Natural killer cell (primary cell): ENCODE measurements at regions not wholly inside any gene's neighbourhood (a gene's known extent, or its start where the extent isn't known, plus 50 kb on each side); places are given as distances from the start of the nearest gene placed in this dataset.

ENCODE experiments used
- ATAC-seq, 3 donors: fragments of 150-1000 bp in 2 of 3; fragments of 200-7000 bp in 1 of 3; cut with Tn5 transposase; 1 replicate in 1 of 3; 2 replicates in 2 of 3; pipeline ENCODE4 v1.10.0; 2021; ENCODE audit warnings: mild to moderate bottlenecking in 2 of 3, moderate library complexity in 2 of 3
- DNase-seq, 2 donors: peaks; one replicate each; pipeline versions ENCODE4 v3.0.0 to v3.0.0-alpha.2; 2013 to 2021; ENCODE audit warnings: mixed read lengths in 1 of 2
- H3K27ac ChIP-seq: one replicate; pipeline ENCODE4 v1.5.1; 2013; ENCODE audit warnings: mild to moderate bottlenecking, low read length
- H3K27me3 ChIP-seq: one replicate; pipeline ENCODE4 v1.6.1; 2013; ENCODE audit warnings: low read length; ENCODE audit not compliant: control insufficient read depth, insufficient read depth
- H3K36me3 ChIP-seq: one replicate; pipeline ENCODE4 v1.6.1; 2013; ENCODE audit warnings: low read length; ENCODE audit not compliant: control insufficient read depth, insufficient read depth
- H3K4me1 ChIP-seq: one replicate; pipeline ENCODE4 v1.6.1; 2013; ENCODE audit warnings: low read length; ENCODE audit not compliant: control insufficient read depth, insufficient read depth
- H3K4me3 ChIP-seq: one replicate; pipeline ENCODE4 v1.5.1; 2013; ENCODE audit warnings: low read length
- H3K9me3 ChIP-seq: one replicate; pipeline ENCODE4 v1.6.1; 2013; ENCODE audit warnings: low read length; ENCODE audit not compliant: control insufficient read depth, insufficient read depth
- H3K27ac Mint-ChIP-seq, 2 donors: one replicate each; pipeline ENCODE4 v1.8.0; 2022; ENCODE audit warnings: mild to moderate bottlenecking in 2 of 2, mixed read lengths in 2 of 2, moderate library complexity in 1 of 2
- H3K27me3 Mint-ChIP-seq, 2 donors: one replicate each; pipeline ENCODE4 v1.8.0; 2022; ENCODE audit warnings: low read depth in 2 of 2, mixed read lengths in 2 of 2
- H3K36me3 Mint-ChIP-seq: one replicate; pipeline ENCODE4 v1.8.0; 2022; ENCODE audit warnings: mixed read lengths
- H3K4me1 Mint-ChIP-seq, 2 donors: one replicate each; pipeline ENCODE4 v1.8.0; 2022; ENCODE audit warnings: mixed read lengths in 2 of 2
- H3K4me3 Mint-ChIP-seq: one replicate; pipeline ENCODE4 v1.8.0; 2022; ENCODE audit warnings: mild to moderate bottlenecking, moderate library complexity, mixed read lengths
- H3K9me3 Mint-ChIP-seq, 2 donors: one replicate each; pipeline ENCODE4 v1.8.0; 2022; ENCODE audit warnings: mixed read lengths in 2 of 2
- CTCF ChIP-seq: fragments of 200-600 bp; IDR thresholded peaks from one replicate; pipeline ENCODE4 v1.8.0; 2022; ENCODE audit warnings: antibody characterized with exemption
- WGBS: methylation state at CpG from one replicate; pipeline ENCODE4 v1.1.7; 2013; ENCODE audit warnings: missing lambda C conversion rate; ENCODE audit not compliant: insufficient coverage; 5-methylcytosine and 5-hydroxymethylcytosine counted together
- intact Hi-C: fragments of 100-400 bp; cut with micrococcal nuclease; formaldehyde crosslinking; loops from one replicate; pipeline ENCODE4 v1.14.2; 2022

GRCh38 chr13:70666883-70667556 is 558.8 kb upstream of the KLHL1 start:
- intact Hi-C loops = no loop called here
- ATAC-seq (no peak), DNase-seq (no peak)
- H3K36me3 Mint-ChIP-seq = no peaks in the 10 kb centered on the region
- H3K9me3 ChIP-seq = no peaks in the 10 kb centered on the region
- no peak overlapping the region for H3K27ac ChIP-seq
- no peaks in the 10 kb centered on the region for H3K27me3 ChIP-seq
- H3K4me1 Mint-ChIP-seq = no peaks in the 10 kb centered on the region
- no peak overlapping the region for H3K4me3 Mint-ChIP-seq
- 88% methylated on average over 1 of the region's 1 CpG for WGBS
- H3K9me3 Mint-ChIP-seq = peaks cover 6 to 8% of the 10 kb centered on the region in 2 donors
- H3K4me3 ChIP-seq = no peak overlapping the region
- H3K36me3 ChIP-seq = no peaks in the 10 kb centered on the region
- TF ChIP-seq CTCF = no peak
- H3K4me1 ChIP-seq = no peaks in the 10 kb centered on the region
- no peak overlapping the region for H3K27ac Mint-ChIP-seq
- H3K27me3 Mint-ChIP-seq = no peaks in the 10 kb centered on the region

DNA sequence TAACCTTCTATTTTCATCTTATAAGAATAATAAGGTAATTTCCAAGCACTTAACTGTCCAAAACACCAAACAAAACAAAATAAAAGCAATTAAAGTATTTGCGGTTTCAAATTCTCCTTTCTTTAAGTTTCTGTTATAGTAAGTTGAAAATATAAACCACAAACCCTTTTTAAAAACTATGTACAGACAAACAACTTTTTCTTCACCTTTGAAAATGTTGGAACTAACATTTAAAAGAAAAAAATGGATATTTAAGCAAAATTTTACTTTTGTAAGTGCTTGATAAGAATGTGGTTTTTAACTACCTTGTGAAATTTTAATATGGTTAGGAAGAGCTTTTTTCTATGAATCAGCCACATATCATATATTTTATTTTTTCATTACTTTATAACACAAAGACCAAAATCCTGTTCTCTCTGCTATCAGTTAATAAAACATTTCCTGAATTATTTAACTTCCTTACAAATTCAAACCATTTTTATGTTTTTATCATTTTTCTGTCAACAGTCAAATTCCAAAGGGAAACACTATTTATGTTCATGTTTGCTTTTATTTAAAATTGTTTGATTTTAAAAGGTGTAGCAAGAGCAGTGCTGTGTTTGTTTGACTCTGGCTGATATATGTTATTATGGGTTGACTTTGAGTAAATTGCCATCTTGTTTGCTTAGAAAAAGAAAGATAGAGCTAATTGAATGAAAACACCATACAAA is 554.1 kb upstream of the KLHL1 start:
- Histone ChIP-seq H3K9me3 (no peaks in the 10 kb centered on the region), H3K27ac (no peak overlapping the region), H3K4me3 (no peak overlapping the region), H3K27me3 (no peaks in the 10 kb centered on the region), H3K4me1 (no peaks in the 10 kb centered on the region), H3K36me3 (no peaks in the 10 kb centered on the region)
- DNase-seq (no peak), ATAC-seq (no peak)
- no peaks in the 10 kb centered on the region for H3K36me3 Mint-ChIP-seq
- H3K27ac Mint-ChIP-seq = no peak overlapping the region
- peaks cover 0 to 2% of the 10 kb centered on the region in 2 donors for H3K9me3 Mint-ChIP-seq
- TF ChIP-seq CTCF = no peak
- intact Hi-C loops = no loop called here
- H3K27me3 Mint-ChIP-seq = no peaks in the 10 kb centered on the region
- no CpG with 5 or more reads among the region's 1 CpG for WGBS
- no peaks in the 10 kb centered on the region for H3K4me1 Mint-ChIP-seq
- no peak overlapping the region for H3K4me3 Mint-ChIP-seq

DNA sequence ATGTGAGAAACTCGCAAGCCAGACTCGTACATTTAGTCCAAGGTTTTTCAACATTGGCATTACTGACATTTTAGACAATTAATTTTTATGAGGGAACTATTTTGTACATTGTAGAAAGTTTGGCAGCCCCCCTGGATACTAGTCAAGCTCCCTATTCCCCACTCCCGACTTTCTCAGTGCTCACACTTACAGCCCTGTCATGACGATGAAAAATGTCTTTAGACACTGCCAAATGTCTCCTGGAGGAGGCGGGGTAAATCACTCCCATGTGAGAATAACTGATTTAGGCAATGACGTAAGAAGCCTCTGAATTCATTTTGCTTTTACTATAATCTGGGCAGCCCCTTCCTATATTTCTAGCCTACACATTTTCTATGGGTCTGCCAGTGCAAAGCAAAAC is 535.8 kb upstream of the KLHL1 start:
- Mint-ChIP-seq H3K9me3 (peaks cover 14 to 19% of the 10 kb centered on the region in 2 donors), H3K27ac (no peak overlapping the region), H3K36me3 (peaks cover 4% of the 10 kb centered on the region), H3K4me1 (no peaks in the 10 kb centered on the region), H3K4me3 (no peak overlapping the region), H3K27me3 (no peaks in the 10 kb centered on the region)
- no peaks in the 10 kb centered on the region for H3K27me3 ChIP-seq
- WGBS = 95% methylated on average over 6 of the region's 6 CpGs
- ATAC-seq (no peak), DNase-seq (no peak)
- intact Hi-C loops = no loop called here
- H3K27ac ChIP-seq = no peak overlapping the region
- no peaks in the 10 kb centered on the region for H3K9me3 ChIP-seq
- H3K4me1 ChIP-seq = no peaks in the 10 kb centered on the region
- no peak overlapping the region for H3K4me3 ChIP-seq
- H3K36me3 ChIP-seq = no peaks in the 10 kb centered on the region
- TF ChIP-seq CTCF = no peak
